ENCODE measurements at regions not wholly inside any gene's neighbourhood (a gene's known extent, or its start where the extent isn't known, plus 50 kb on each side); places are given as distances from the start of the nearest gene placed in this dataset.

DNA sequence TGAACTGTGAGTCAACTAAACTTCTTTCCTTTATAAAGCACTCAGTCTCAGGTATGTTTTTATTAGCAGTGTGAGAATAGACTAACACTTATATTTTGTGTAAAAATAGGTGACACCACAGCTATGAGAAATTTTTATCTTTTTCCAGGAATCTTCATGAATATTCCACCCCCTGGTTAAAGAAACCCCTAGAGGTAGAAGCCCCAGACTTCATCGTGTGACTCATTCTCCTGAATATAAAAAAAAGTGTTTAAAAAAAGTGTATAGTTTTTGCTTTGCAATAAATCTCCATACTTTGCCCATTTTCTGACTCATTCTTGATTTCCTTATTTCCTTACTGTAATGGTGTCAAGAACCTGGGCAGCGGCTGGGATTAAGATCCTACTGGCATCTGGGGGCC is 667.6 kb upstream of the CELF2 start:
- no TSS peak for BruUV-seq (replicated peaks)

More for the DNA sequence above, 667.6 kb upstream of the CELF2 start:
- Histone ChIP-seq H4K8ac (ENCODE audit: low read depth in 2 of 2, low read length in 2 of 2) (no peak overlapping the region), H2AK9ac (replicated peaks; ENCODE audit: low read depth, low read length, poor library complexity) (no peak overlapping the region), H3K36me3 (ENCODE audit: control insufficient read depth, insufficient read depth, low read length) (no peaks in the 10 kb centered on the region), H2AK5ac (ENCODE audit: low read depth, low read length) (no peak overlapping the region), H3K18ac (ENCODE audit: low read depth, low read length) (no peak overlapping the region), H3K9ac (ENCODE audit: low read depth, low read length) (no peak overlapping the region), H4K20me1 (ENCODE audit: insufficient read depth, low read length) (no peaks in the 10 kb centered on the region), H3K14ac (replicated peaks; ENCODE audit: low read depth, low read length) (no peak overlapping the region), H2BK15ac (ENCODE audit: low read depth, low read length) (no peak overlapping the region), H3K79me1 (ENCODE audit: low read depth in 1 of 2, low read length in 2 of 2) (no peaks in the 10 kb centered on the region), H3K56ac (ENCODE audit: extremely low read depth, insufficient read depth, low read length) (no peak overlapping the region), H2BK5ac (ENCODE audit: low read depth, low read length, poor library complexity, severe bottlenecking) (no peak overlapping the region), H3K4me2 (ENCODE audit: low read depth, low read length) (no peak overlapping the region), H3K9me3 (ENCODE audit: control insufficient read depth, insufficient read depth, low read length) (no peaks in the 10 kb centered on the region), H3K27ac (ENCODE audit: insufficient read depth, low read length) (no peak overlapping the region), H3K23ac (ENCODE audit: low read depth, low read length) (no peak overlapping the region), H3K9me1 (ENCODE audit: insufficient read depth, low read length) (no peaks in the 10 kb centered on the region), H2BK20ac (ENCODE audit: low read depth, low read length) (no peak overlapping the region), H3K4me3 (ENCODE audit: insufficient read depth, low read depth, low read length) (no peak overlapping the region), H3K4ac (ENCODE audit: low read depth, low read length) (no peak overlapping the region), H2AFZ (replicated peaks; ENCODE audit: low read length, poor library complexity) (no peak overlapping the region), H4K91ac (ENCODE audit: insufficient read depth, low read depth, low read length) (no peak overlapping the region), H4K5ac (ENCODE audit: low read depth, low read length) (no peak overlapping the region), H3K27me3 (ENCODE audit: control insufficient read depth, insufficient read depth, low read length) (no peaks in the 10 kb centered on the region), H2BK120ac (ENCODE audit: low read depth, low read length) (no peak overlapping the region), H3K4me1 (ENCODE audit: control insufficient read depth, insufficient read depth, low read length) (no peaks in the 10 kb centered on the region)
- DNase-seq (no peak), ATAC-seq (ENCODE audit: low read depth) (no peak)
- in situ Hi-C loops (cut with MboI; ENCODE audit: low sequenced_read_pairs) = no loop called here
- intact Hi-C loops (cut with micrococcal nuclease) = no loop called here
- dilution Hi-C loops (cut with HindIII; ENCODE audit: low sequenced_read_pairs, unreplicated experiment) = no loop called here
- ChIA-PET POLR2A (ENCODE audit: unreplicated experiment) (no interaction called here), CTCF (no interaction called here)
- WGBS, 2 experiments (ENCODE audit: extremely low coverage in 2 of 2, insufficient read length in 1 of 2) = no CpG with 5 or more reads among the region's 2 CpGs
- TF ChIP-seq SMC3 (IDR thresholded peaks at IDR 0.05; ENCODE audit: low read depth, low read length) (no peak), MAFK (IDR thresholded peaks at IDR 0.05; ENCODE audit: low read depth, low read length) (no peak), NFE2L2 (IDR thresholded peaks at IDR 0.05; ENCODE audit: low read depth, low read length) (no peak), MAZ (IDR thresholded peaks at IDR 0.05; ENCODE audit: borderline replicate concordance, low read depth, low read length) (no peak), FOS (IDR thresholded peaks at IDR 0.05; ENCODE audit: low read depth, low read length) (no peak), RAD21 (IDR thresholded peaks at IDR 0.05; ENCODE audit: low read length) (no peak)
- TF ChIP-seq, protein P1, sequence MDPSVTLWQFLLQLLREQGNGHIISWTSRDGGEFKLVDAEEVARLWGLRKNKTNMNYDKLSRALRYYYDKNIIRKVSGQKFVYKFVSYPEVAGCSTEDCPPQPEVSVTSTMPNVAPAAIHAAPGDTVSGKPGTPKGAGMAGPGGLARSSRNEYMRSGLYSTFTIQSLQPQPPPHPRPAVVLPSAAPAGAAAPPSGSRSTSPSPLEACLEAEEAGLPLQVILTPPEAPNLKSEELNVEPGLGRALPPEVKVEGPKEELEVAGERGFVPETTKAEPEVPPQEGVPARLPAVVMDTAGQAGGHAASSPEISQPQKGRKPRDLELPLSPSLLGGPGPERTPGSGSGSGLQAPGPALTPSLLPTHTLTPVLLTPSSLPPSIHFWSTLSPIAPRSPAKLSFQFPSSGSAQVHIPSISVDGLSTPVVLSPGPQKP (IDR thresholded peaks at IDR 0.05; ENCODE audit: borderline replicate concordance, low read depth, low read length) = no peak
- TF ChIP-seq, protein P2, sequence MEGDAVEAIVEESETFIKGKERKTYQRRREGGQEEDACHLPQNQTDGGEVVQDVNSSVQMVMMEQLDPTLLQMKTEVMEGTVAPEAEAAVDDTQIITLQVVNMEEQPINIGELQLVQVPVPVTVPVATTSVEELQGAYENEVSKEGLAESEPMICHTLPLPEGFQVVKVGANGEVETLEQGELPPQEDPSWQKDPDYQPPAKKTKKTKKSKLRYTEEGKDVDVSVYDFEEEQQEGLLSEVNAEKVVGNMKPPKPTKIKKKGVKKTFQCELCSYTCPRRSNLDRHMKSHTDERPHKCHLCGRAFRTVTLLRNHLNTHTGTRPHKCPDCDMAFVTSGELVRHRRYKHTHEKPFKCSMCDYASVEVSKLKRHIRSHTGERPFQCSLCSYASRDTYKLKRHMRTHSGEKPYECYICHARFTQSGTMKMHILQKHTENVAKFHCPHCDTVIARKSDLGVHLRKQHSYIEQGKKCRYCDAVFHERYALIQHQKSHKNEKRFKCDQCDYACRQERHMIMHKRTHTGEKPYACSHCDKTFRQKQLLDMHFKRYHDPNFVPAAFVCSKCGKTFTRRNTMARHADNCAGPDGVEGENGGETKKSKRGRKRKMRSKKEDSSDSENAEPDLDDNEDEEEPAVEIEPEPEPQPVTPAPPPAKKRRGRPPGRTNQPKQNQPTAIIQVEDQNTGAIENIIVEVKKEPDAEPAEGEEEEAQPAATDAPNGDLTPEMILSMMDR (conservative IDR thresholded peaks at IDR 0.05; ENCODE audit: low read depth, low read length) = no peak
- TF ChIP-seq, protein P3, sequence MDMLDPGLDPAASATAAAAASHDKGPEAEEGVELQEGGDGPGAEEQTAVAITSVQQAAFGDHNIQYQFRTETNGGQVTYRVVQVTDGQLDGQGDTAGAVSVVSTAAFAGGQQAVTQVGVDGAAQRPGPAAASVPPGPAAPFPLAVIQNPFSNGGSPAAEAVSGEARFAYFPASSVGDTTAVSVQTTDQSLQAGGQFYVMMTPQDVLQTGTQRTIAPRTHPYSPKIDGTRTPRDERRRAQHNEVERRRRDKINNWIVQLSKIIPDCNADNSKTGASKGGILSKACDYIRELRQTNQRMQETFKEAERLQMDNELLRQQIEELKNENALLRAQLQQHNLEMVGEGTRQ (IDR thresholded peaks at IDR 0.05; ENCODE audit: low read depth, low read length) = no peak

Data from IMR-90 (cell line).